HPDE6-E6E7 (cell line): ENCODE measurements at regions not wholly inside any gene's neighbourhood (a gene's known extent, or its start where the extent isn't known, plus 50 kb on each side); places are given as distances from the start of the nearest gene placed in this dataset.

Experiments used
- DNase-seq: peaks from one replicate; pipeline ENCODE4 v3.0.0; 2011; ENCODE audit warnings: missing footprints; ENCODE audit errors: extremely low spot score

DNA sequence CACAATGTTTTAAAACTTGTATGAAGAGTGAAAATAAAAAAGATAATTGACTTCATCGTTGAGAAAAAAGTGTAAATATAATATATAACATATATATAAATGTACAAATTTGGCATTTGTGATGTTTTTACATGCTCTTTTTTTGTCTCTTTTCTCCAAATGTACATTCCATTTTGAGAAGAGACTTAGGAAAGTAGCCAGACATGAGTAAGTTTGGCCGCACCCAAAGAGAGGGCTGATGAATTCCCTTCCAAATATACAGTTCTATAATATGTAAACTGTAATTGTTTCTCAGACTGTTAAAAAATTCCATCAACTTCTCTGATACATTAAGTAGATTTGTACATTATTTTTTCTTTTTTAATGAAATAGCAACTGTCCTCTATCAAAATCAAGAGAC lies 193.2 kb upstream of the MAP3K1 start:
- no peak for DNase-seq

DNA sequence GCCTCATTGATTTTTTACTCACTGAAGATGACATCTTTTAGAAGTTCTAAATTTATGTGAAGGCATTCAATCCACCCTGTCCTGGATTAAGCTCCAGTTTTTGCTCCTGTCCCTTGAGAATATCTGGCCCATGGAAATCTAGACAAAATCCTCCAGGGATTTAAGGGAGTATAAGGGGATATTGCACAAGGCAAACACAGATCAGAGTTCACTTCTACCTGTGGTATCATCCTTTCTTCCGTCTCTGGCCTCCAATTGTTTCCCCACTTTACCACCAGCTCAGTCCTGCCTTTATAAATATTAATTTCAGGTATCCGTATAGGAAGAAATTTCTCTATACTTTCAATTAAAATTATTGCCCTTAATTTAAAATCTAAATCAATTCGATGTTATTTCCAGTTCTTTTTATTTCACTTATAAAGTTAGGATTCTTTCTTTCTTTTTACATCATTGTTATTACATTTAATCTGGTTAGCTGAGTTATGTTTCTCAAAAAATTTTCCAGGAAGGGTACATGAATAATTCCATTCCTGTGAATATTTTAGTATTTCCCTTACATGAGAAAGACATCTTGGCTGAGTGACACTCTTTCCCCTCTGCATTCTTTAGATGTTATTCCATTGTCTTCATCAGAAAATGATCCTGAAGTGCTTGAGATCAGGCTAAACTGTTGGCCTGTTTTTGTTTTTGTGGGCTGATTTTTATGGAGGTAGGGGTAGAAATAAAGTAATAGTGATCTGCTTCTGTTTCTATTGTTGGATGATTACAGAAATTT lies 194.3 kb upstream of the MAP3K1 start:
- DNase-seq = no peak

DNA sequence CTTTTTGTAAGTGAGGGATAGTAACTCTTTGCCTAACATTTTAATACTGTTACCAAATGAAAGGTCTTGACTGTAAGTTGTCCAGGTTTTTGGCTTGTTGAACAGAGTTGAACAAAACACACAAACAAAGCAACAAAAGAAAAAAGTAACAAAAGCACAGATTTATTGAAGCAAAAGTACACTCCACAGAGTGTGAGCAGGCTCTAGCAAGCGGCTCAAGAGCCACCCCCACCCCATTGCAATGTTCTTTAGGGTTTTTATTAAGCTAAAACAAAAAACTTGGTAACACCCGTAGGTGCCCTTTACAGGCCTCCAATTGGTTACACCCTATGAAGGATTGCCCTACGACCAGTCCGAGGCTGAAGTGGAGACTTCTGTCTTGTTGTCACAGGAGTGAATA lies 197.4 kb upstream of the MAP3K1 start:
- DNase-seq = no peak

DNA sequence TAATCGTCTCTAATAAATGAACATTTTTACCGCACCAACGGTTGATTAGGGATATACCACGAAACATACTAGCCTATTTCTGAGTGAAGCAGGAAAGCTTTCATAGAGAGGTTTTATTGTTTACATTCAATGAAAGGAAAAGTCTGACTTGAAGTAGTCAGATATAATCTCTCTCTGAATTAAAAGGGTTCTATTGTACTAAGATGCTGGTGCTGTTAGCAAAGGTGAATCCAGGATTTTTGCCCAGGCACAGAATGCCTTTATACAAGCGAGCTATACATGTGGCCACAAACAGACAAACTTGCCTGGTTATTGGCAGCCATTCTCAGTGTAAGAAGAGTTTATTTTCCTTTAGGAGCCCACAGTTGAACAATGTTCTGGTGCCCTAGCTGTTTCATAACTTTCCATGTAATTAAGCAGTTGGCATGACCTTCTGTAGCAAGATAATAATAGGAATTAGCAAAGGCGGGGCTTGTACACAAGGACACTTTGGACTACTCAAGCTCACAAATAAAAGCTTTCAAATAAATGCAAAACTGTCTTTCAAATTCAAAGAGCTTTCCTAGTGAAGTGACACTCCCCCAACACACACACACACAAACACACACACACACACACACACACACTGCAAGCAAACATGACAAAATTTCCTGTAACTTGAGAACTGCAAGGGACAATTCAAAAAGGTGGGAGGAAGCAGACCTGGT lies 198.7 kb upstream of the MAP3K1 start:
- DNase-seq = no peak

DNA sequence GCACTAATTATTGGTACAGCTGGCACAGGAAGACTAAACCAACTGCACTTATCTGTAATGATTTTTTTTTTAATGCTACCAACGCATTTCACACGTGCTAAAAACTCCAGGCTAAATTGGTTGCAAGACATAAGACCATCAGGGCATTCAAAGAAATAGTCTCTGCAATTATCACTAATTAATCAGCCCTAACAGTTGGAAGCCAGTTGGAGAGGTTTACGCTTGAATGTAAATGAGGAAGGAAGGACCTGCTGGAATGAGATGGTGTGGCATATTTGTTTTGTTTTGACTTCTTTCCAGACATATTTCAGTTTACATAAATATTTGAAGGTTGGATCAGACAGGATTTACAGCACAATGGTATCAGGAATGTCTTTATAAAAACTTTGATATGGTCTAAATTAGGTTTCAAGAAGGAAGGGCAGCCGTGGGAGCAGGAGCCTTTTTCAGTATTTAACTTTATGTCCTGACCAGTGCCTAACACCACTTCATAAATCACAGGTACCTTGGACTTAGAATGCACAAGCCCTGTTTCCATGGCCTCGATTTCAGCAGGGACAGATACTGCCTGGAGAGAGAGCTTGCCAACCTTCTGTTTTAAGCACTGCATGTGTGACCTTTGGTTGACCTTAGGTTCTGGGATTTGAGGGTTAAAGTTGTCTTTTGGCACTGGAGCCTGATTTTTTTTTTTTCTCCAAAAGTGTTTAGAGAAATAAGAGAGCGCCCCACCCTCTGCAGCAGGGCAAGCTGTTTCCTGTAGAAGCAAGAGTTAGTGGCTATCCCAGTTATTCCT lies 199.8 kb upstream of the MAP3K1 start:
- DNase-seq = no peak

DNA sequence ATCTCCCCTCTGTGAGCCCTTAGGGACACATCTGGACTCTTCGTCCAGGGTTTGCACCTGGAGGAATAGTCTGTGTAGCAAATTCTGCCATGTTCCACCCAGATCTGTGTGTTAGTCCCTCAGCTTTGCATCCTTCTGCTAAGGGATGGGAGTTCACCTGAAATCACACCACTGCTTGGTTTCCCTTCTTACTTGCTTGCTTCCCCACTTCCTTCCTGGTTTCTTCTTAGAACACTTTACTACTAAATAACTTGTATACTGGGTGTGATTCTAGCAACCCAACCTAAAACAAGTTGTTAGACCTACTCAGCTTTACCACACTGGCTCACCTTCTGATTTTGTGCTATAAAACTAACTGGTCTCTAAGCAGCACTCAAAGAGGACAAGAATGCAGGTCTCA lies 202.6 kb upstream of the MAP3K1 start:
- DNase-seq = no peak

DNA sequence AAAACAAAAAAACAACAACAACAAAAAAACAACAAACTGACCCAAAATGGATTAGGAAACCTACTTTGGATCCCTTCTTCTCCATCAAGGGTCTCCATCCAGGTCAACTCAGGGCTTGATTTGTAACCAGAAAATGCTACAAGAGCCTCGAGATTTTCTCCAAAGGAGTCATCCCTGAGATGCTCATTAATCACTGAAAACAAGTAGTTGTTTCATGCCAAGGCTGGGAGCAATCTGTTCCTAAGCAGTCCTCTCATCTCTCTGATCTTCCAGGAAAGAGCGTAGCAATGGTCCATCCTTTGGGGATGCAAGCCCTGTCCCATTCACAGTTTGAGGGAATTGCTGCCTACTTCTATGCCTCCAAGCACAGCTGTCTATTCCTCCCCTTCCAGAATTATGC lies 203.0 kb upstream of the MAP3K1 start:
- DNase-seq = no peak

DNA sequence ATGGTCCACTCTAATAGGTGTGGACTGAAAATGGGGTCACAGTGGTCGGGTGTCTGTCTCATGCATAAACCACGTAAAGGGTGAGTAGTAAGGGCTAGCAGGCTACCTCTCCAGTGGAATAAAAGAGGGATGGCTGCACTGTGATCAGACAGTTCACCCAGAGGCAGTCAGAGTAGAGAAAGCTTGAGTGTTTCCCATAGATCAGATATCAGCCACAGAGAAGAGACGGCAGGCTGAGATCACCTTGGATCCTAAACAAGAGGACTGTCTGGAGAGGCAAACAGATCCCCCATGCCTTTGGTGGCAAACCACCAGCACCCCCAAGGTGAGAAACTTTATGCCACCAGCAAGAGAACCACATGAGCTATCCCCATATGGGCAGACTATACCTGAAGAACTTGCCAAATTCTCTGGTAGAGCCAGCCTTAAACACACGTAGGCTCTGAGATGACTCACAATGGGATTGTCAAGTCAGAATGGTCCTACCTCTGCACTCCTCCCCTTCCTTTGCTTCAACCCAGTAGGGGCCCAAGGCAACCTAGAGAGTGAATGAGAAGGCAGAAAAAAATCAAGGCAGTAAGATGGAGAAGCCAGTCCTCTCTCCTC lies 205.2 kb upstream of the MAP3K1 start:
- DNase-seq = no peak

DNA sequence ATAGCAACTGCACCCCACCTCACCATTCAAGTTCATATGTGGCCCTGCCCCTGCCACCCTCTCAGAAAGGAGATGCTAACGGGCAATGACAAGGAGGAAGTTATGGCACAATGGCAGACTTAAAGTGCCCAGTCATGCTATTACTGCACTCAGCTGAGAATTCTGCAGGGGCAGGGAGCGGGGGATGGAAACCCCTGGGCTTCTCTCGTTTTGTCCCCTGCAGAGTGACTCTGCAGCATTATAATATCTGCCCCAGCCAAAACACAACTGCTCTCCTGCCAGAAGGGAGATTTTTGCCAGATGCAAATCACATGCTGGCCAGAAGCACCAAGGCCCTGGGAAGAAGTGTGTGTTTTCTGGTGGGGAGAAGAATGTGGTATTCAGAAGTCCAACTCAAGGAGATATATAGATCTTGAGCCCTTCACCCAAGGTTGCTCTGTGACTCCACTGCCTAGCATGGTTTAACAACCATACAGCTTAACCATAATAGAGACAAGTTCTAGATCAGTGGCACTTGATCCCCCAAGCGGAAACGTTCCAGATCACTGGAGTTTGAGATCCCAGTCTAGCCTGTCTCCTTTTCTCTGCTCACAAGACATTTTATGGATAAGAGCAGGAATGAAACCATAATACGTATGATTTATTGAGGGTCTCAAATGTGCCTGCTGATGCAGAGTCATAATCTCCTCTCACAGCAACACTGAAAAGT lies 207.0 kb upstream of the MAP3K1 start:
- DNase-seq = no peak

DNA sequence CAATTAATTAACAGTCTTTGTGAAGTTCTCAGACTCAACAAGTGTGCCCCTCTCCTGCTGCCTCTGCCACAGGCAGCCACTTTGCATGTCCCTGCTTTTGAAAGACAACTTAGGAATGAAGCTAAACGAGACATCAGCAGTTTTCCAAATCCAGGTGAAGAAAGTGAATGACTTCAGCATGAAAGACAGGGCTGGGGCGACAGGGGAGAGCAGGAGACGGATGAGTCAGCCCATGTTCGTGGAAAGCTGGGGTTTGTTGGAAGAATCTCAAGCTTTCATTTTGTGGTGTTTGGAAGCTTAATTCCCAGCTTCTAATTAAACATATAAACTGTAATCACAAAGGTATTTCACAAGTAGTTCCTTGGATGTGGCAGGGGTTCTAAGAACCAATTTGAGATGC lies 207.8 kb upstream of the MAP3K1 start:
- peak; percentile 19 for DNase-seq

DNA sequence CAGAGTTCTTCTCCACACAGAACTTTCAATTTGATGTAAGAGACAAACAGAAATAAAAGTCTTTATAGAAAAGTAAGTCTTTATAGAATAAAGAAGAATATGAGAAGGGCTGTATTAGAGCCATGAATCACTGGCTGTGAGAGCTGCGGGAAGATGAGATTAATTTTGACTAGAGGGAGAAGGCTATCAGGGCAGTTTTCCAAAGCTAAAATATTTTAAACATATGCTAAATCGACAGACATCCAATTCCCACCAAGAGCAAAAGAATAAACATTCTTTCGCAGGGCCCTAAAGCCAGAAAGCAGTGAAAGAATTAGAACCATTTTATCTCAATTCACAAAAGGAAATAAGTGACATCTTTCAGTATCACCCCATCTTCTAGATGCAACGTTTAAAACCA lies 208.3 kb upstream of the MAP3K1 start:
- no peak for DNase-seq

DNA sequence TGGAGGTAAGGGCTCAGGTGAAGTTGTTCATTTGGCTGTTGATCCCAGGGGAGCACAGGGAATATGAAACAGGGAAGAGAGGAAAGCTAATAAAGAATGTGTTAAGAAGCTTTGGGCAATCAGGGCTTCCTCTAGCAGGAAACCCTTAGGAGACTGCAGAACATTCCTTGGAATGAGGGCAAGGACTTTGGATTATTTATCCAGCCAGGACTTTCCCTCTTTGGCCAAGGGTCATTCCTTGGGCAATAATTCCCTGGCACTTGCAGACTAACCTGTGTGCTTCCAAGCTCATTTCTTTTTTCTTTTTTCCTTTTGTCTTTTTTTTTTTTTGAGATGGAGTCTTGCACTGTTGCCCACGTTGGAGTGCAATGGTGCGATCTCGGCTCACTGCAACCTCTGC lies 209.2 kb upstream of the MAP3K1 start:
- DNase-seq = no peak

DNA sequence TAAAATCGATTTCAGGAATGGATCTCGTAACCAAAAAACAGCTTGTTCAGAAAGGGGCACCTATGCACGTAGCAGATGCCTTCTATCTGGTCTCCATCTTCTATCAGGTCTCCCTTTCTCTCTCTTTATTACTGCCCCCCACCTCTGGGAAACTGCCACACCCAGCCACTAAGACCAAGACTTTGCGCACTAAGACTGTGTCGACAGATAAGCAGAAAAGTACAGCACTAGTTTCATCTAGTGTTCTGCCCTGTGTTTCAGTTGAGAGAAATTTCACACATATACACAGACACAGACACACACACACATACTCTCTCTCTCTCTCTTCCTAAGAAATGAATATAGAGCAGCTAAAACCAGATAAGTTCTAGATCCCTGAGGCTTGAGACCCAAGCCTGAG lies 210.1 kb upstream of the MAP3K1 start:
- DNase-seq = no peak

DNA sequence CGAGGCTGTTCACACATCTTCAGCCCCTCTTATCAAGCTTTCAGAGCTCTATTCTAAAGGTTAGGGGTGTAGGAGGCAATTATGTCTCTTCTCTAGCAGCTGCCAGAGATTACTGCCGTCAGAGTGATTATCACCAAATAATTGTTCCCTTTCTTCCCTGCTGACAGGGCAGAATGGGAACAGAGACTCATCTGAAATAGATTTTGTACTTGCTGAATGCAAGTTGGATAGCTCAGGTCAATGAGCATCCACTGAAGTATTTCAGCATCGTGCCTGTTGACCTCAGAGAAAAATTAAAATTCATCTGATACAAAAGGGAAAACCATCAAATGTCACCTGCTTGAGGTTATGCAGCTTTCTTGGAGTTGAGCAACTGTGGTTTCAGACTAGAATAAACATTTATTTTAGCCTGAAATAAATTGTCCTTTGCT lies 213.7 kb upstream of the MAP3K1 start:
- no peak for DNase-seq

DNA sequence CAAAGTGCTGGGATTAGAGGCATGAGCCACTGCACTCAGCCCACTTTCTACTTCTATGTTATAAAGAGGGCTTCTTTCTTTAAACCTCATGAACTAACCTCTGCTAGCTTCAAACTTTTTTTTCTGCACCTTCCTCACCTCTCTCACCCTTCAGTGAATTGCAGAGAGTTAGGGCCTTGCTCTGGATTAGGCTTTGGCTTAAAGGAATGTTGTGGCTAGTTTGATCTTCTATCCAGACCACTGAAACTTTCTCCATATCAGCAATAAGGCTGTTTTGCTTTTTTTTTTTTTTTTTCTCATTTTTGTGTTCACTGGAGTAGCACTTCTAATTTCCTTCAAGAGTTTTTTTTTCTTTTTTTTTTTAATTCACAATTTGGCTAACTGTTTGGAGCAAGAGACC lies 216.4 kb upstream of the MAP3K1 start:
- no peak for DNase-seq

DNA sequence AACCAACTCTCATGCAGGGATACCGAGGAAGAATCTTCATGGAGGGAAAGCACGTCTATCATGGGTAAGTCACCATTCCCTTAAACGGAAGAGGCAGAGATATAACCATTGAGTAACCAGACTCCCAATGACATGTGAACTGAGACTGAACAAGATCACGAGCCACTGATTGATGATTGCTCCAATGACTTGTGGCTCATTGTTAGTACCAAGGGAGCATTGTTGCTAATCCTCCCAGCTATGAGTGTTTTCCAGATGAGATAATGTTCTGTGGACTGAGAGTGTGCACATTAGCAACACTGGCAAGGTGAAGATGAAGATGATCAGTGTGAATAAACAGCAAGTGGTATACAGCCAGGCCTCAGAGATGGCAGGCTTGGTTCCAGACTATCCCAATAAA lies 219.2 kb upstream of the MAP3K1 start:
- no peak for DNase-seq

DNA sequence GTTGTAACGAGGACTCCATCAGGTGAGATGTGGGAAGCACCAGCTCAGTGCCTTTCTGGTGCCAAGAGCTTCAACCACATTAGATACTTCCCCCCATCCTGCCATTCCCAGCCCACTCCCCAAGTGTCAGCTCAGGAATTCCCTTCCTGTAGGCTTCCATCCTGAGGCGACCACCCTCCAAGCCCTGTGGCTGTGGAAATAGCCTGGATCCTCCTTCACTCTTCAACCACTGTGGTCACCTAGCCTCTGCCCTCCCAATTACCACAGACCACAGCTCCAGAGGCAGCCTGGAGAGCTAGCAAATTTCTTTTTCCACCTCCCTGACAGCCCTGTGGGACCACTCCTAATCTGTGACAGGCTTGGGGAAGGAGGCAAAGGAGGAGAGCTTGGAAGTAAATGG lies 219.8 kb upstream of the MAP3K1 start:
- no peak for DNase-seq

DNA sequence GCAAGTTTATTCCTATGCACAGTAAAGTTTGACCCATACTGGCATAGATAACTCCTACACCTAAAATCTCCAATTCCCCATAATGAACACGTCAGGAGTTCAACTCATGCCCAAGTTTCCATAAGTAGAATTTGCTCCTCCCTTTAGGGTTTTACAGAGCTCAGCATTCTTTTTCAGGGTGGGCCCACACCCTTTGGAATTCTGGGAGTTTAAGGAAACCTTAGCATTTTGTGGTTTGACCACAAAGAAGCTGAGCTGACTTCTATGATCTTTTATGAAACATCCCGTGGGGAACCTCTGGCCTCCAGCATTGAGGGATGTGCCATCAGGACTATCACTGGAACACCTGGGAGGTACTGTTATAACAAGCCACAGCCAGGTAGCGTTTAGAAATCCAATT lies 220.6 kb upstream of the MAP3K1 start:
- no peak for DNase-seq

DNA sequence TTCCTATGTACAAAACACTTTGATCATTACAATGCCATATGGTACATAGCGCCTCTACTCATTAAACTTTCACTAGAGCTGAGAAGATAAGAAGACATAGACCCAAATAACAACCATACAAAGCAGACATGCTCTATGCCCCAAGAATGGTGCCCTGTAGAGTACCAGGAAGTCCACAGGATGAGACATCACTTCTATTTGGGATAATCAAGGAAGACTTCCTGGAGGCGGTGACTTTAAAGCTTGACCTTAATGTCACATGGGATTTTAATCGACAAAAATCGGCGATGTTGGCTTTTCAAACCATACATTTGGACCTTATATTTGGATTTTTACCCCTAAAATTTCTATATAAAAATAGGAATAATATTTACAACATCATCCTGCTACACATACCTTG lies 224.3 kb upstream of the MAP3K1 start:
- no peak for DNase-seq

DNA sequence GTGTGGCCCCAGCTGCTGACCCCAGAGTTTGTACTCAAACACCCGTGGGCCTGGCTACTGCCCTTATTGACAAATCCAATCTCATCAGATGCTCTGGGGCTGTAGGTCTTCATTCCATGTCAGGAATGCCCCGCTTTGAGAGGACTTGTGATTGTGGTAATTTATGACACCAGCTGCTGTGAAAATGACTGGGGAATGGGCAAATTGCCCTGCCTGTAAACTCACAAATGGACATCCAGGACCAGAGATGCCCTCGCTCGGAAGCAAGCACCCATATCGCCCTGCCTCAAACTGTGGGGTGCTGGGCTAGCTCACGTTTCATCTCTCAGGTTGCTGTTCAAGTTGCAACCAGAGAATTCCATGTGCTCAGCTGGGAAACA lies 225.9 kb upstream of the MAP3K1 start:
- no peak for DNase-seq

DNA sequence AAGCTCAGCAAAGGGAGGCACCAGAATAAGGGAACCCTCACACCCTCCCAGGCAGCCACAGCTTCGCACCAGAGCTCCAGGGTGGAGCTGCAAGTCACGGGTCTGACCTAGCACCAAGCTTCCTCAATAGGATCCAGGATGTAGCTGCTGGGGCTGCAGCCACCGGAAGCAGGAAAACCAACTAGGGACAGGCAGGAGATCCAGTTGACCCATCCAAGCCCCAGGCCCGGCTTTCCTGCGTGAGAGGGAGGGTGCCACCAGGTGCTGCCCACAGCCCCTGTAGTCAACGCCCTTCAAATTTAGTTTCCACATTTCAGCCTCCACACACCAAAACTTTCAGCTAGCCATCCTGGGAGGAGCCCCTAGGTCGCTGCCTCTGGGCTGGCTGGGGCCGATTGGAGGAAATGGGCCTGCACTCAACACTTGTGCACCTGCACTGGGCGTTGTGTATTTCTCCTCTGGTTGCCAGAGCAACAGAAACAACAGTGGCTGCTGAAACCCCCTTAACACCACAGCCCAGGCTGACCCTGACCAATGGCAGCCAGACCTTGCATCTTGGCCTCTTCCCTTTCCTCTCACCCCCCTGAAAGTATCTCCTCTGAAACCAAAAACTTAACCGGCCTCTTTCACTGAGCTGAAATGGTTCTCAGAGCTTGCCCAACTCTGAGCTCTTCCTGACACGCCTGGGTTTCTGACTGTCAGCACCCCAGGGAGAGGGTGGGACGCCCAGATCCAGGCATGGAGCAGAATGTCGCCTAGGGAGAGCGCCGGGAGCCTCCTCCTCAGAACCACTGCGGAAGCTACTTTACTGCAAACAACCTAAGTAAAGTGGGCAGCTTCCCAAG lies 226.5 kb upstream of the MAP3K1 start:
- no peak for DNase-seq
